Uterus (tissue), 3 donors: ENCODE measurements at regions not wholly inside any gene's neighbourhood (a gene's known extent, or its start where the extent isn't known, plus 50 kb on each side); places are given as distances from the start of the nearest gene placed in this dataset.

Experiments used
- DNase-seq, 2 donors: peaks; one replicate each; pipeline ENCODE4 v3.0.0-alpha.2; 2019 to 2020
- H3K27ac ChIP-seq, 2 donors: fragments of 200-600 bp; sonication (generic); 1 replicate in 1 of 2; 2 replicates in 1 of 2; pipeline ENCODE4 v1.5.1; 2016 to 2018
- H3K27me3 ChIP-seq, 2 donors: fragments of 200-600 bp; sonication (generic); one replicate each; pipeline ENCODE4 v1.5.1; 2018 to 2019; ENCODE audit warnings: control low read depth in 1 of 2
- H3K36me3 ChIP-seq, 2 donors: fragments of 200-600 bp; sonication (generic); one replicate each; pipeline ENCODE4 v1.5.1; 2019; ENCODE audit warnings: control low read depth in 1 of 2
- H3K4me1 ChIP-seq, 2 donors: fragments of 200-600 bp; sonication (generic); one replicate each; pipeline ENCODE4 v1.5.1; 2018 to 2019; ENCODE audit warnings: control low read depth in 1 of 2
- H3K4me3 ChIP-seq, 2 donors: fragments of 200-600 bp; sonication (generic); 1 replicate in 1 of 2; 2 replicates in 1 of 2; pipeline ENCODE4 v1.5.1; 2018 to 2019; ENCODE audit warnings: mild to moderate bottlenecking in 1 of 2
- H3K9me3 ChIP-seq, 2 donors: fragments of 200-600 bp; sonication (generic); one replicate each; pipeline ENCODE4 v1.5.1; 2019; ENCODE audit warnings: control low read depth in 1 of 2
- CTCF ChIP-seq, 4 experiments: fragments of 200-600 bp in 2 of 4; fragments of 450-650 bp in 2 of 4; sonication (generic) in 2 of 4; IDR thresholded peaks; one replicate each; pipeline ENCODE4 v1.5.1; 2016 to 2019; ENCODE audit warnings: antibody characterized with exemption in 4 of 4, mild to moderate bottlenecking in 2 of 4, moderate library complexity in 1 of 4
- POLR2A ChIP-seq, 2 donors: fragments of 450-650 bp; IDR thresholded peaks; one replicate each; pipeline ENCODE4 v1.6.1; 2016; ENCODE audit warnings: antibody characterized with exemption in 2 of 2, mild to moderate bottlenecking in 1 of 2, moderate library complexity in 1 of 2
- intact Hi-C: fragments of 100-400 bp; cut with DNase I; formaldehyde crosslinking; loops from one replicate; pipeline ENCODE4 v1.15.1; 2023; ENCODE audit warnings: low total_unique reads
- donor health status: DM: yes; HTN: yes; CAD: no.

DNA sequence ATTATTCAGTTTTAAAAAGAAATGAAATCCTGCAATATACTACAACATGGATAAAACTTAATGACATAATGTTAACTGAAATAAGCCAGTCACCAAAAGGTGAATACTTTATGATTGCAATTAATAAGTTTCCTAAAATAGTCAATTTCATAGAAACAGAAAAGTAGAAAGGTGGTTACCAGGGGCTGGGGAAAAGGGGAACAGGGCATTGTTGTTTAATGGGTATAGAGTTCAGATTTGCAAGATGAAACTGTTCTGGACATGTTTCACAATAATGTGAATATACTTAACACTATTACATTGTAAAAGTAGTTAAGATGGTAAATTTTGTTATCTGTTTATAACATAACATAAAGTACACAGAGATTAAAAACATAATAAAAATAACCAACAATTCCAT is 550.9 kb downstream of the CCER1 start:
- no peaks in the 10 kb centered on the region for H3K27me3 ChIP-seq
- no peaks in the 10 kb centered on the region for H3K9me3 ChIP-seq
- no peaks in the 10 kb centered on the region for H3K36me3 ChIP-seq
- intact Hi-C loops: no loop called here
- no peaks in the 10 kb centered on the region for H3K4me1 ChIP-seq
- no peak overlapping the region for H3K27ac ChIP-seq
- no peak for TF ChIP-seq POLR2A (IDR thresholded peaks at IDR 0.05)
- TF ChIP-seq CTCF (IDR thresholded peaks at IDR 0.05): no peak
- H3K4me3 ChIP-seq: no peak overlapping the region
- DNase-seq: no peak

GRCh38 chr12:90401185-90401584 is 553.8 kb downstream of the CCER1 start:
- intact Hi-C loops: no loop called here
- H3K27ac ChIP-seq: no peak overlapping the region
- no peak for TF ChIP-seq CTCF (IDR thresholded peaks at IDR 0.05)
- no peak for TF ChIP-seq POLR2A (IDR thresholded peaks at IDR 0.05)
- H3K4me1 ChIP-seq: no peaks in the 10 kb centered on the region
- H3K27me3 ChIP-seq: no peaks in the 10 kb centered on the region
- H3K36me3 ChIP-seq: no peaks in the 10 kb centered on the region
- no peak for DNase-seq
- H3K9me3 ChIP-seq: peaks cover 0 to 4% of the 10 kb centered on the region in 2 donors
- H3K4me3 ChIP-seq: no peak overlapping the region

- Histone ChIP-seq H3K27me3 (no peaks in the 10 kb centered on the region), H3K4me3 (no peak overlapping the region), H3K4me1 (no peaks in the 10 kb centered on the region), H3K36me3 (no peaks in the 10 kb centered on the region), H3K9me3 (peaks cover 0 to 9% of the 10 kb centered on the region in 2 donors), H3K27ac (no peak overlapping the region)
- intact Hi-C loops: no loop called here
- no peak for DNase-seq
- TF ChIP-seq POLR2A (IDR thresholded peaks at IDR 0.05): no peak
These were observed 555.6 kb downstream of the CCER1 start for GRCh38 chr12:90399357-90399756.

DNA sequence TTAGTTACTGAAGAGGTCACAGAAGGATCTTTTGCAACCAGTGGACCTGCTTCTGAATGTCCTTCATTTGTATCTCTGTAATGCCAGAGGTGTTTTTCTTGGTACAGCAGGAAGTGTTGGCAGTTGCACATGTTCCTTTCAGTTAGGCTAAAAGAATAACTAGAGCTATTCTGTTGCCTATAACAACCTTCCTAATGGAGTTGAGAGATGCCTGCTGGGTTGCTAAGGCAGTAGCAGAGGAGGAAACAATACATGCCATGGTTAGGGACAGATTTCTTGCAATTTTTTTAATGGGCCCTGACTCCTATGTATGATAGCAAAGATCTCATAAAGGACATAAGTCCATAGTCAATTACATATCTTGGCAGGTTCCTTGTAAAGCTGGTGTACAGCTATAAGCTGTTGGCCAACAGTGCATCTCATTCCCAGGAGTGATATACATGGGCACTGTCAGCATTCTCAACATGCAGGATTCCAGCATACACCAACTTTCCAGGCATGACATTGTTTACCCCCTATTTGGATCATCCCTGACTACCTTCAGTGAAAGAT is 556.6 kb downstream of the CCER1 start:
- Histone ChIP-seq H3K27me3 (no peaks in the 10 kb centered on the region), H3K4me3 (no peak overlapping the region), H3K36me3 (no peaks in the 10 kb centered on the region), H3K4me1 (no peaks in the 10 kb centered on the region), H3K9me3 (peaks cover 0 to 9% of the 10 kb centered on the region in 2 donors), H3K27ac (no peak overlapping the region)
- intact Hi-C loops: no loop called here
- TF ChIP-seq CTCF (IDR thresholded peaks at IDR 0.05): no peak
- TF ChIP-seq POLR2A (IDR thresholded peaks at IDR 0.05): no peak
- no peak for DNase-seq

DNA sequence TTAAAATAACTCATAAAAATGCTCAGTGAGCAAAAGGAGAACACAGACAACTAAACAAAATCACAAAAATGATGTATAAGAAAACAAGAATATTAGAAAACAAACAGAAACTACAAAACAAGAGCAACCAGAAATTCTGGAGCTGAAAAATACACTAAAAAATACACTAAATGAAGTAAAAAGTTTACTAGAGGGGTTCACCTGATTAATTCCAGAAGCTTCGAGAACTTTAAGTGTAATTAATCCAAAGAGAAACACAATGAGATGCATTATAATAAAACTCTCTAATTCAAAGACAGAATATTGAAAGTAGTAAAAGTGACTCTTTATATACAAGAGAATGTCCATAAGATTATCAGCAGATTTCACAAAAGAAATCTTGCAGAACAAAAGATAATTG is 558.4 kb downstream of the CCER1 start:
- Histone ChIP-seq H3K36me3 (no peaks in the 10 kb centered on the region), H3K9me3 (peaks cover 0 to 9% of the 10 kb centered on the region in 2 donors), H3K4me1 (no peaks in the 10 kb centered on the region), H3K27me3 (no peaks in the 10 kb centered on the region), H3K4me3 (no peak overlapping the region), H3K27ac (no peak overlapping the region)
- intact Hi-C loops: no loop called here
- TF ChIP-seq CTCF (IDR thresholded peaks at IDR 0.05) (no peak), POLR2A (IDR thresholded peaks at IDR 0.05) (no peak)
- no peak for DNase-seq

DNA sequence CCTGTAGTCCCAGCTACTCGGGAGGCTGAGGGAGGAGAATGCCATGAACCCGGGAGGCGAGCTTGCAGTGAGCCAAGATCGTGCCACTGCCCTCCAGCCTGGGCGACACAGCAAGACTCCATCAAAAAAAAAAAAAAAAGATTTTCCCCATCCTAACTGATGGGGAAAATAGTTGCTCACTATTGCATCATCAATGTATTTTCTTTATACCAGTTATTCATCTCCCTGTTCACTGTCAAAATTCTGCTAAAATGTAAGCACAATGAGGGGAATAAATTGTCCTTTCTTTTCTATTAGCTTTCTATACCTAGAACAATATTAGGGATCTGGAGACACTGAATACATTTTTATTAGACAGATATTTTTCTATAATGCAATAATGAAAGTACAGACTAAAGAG is 561.3 kb downstream of the CCER1 start:
- Histone ChIP-seq H3K4me3 (no peak overlapping the region), H3K4me1 (no peaks in the 10 kb centered on the region), H3K27me3 (no peaks in the 10 kb centered on the region), H3K27ac (no peak overlapping the region), H3K9me3 (peaks cover 0 to 9% of the 10 kb centered on the region in 2 donors), H3K36me3 (no peaks in the 10 kb centered on the region)
- TF ChIP-seq POLR2A (IDR thresholded peaks at IDR 0.05) (no peak), CTCF (IDR thresholded peaks at IDR 0.05) (no peak)
- intact Hi-C loops: no loop called here
- DNase-seq: no peak
